ENCODE measurements at regions not wholly inside any gene's neighbourhood (a gene's known extent, or its start where the extent isn't known, plus 50 kb on each side); places are given as distances from the start of the nearest gene placed in this dataset.

- TF ChIP-seq TAF1 (conservative IDR thresholded peaks at IDR 0.05): no peak
- TF ChIP-seq, protein P1, sequence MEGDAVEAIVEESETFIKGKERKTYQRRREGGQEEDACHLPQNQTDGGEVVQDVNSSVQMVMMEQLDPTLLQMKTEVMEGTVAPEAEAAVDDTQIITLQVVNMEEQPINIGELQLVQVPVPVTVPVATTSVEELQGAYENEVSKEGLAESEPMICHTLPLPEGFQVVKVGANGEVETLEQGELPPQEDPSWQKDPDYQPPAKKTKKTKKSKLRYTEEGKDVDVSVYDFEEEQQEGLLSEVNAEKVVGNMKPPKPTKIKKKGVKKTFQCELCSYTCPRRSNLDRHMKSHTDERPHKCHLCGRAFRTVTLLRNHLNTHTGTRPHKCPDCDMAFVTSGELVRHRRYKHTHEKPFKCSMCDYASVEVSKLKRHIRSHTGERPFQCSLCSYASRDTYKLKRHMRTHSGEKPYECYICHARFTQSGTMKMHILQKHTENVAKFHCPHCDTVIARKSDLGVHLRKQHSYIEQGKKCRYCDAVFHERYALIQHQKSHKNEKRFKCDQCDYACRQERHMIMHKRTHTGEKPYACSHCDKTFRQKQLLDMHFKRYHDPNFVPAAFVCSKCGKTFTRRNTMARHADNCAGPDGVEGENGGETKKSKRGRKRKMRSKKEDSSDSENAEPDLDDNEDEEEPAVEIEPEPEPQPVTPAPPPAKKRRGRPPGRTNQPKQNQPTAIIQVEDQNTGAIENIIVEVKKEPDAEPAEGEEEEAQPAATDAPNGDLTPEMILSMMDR (IDR thresholded peaks at IDR 0.05; ENCODE audit: low read depth, low read length, missing input control): peak; percentile 70
- TF ChIP-seq, protein P2, sequence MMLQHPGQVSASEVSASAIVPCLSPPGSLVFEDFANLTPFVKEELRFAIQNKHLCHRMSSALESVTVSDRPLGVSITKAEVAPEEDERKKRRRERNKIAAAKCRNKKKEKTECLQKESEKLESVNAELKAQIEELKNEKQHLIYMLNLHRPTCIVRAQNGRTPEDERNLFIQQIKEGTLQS (IDR thresholded peaks at IDR 0.05): no peak
- TF ChIP-seq SP1 (IDR thresholded peaks at IDR 0.05): no peak
Measured at GRCh38 chr3:87167628-87168456, 59.3 kb upstream of the CHMP2B start.
